ENCODE measurements at regions not wholly inside any gene's neighbourhood (a gene's known extent, or its start where the extent isn't known, plus 50 kb on each side); places are given as distances from the start of the nearest gene placed in this dataset.

DNA sequence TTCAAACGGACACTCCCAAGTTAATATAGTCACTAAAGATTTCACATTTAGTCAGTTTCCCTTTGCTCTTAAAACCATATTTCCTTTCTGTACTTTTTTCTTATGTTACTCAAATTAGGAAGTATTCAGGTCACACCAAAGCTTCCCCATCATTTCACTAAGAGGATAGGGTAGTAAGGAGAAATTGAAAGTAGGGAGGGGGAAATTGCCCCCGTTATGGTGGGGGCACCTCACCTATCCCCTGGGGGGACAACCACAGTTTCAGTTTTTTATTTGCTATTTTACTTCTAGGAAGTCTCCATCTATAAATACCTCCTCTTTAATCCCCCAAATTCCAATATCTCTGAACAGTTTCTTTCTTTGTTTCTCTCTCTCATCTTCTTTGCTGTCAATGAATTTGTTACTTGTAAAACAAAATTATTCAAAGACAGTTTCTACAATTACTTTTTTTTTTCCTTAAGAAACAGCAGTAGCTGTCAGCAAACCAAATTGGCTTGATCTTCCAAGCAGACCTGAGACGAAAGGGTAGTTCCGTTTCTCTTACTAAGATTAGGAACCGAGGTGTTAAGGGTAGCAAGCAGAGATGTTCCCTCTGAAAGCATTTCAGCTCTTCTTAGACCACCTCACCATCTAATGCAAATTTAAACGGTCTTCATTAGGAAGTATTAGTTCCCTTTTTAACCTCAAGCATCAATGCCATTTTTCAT, 160.2 kb upstream of the KLF3 start:
- Histone ChIP-seq H3K27ac (no peak overlapping the region), H3K36me3 (no peaks in the 10 kb centered on the region), H3K9ac (ENCODE audit: low read depth in 2 of 2, low read length in 2 of 2) (no peak overlapping the region), H3K27me3 (no peaks in the 10 kb centered on the region), H3K4me3 (no peak overlapping the region), H3K9me3 (no peaks in the 10 kb centered on the region), H3K4me1 (no peaks in the 10 kb centered on the region)
- TF ChIP-seq, protein P1, sequence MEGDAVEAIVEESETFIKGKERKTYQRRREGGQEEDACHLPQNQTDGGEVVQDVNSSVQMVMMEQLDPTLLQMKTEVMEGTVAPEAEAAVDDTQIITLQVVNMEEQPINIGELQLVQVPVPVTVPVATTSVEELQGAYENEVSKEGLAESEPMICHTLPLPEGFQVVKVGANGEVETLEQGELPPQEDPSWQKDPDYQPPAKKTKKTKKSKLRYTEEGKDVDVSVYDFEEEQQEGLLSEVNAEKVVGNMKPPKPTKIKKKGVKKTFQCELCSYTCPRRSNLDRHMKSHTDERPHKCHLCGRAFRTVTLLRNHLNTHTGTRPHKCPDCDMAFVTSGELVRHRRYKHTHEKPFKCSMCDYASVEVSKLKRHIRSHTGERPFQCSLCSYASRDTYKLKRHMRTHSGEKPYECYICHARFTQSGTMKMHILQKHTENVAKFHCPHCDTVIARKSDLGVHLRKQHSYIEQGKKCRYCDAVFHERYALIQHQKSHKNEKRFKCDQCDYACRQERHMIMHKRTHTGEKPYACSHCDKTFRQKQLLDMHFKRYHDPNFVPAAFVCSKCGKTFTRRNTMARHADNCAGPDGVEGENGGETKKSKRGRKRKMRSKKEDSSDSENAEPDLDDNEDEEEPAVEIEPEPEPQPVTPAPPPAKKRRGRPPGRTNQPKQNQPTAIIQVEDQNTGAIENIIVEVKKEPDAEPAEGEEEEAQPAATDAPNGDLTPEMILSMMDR (IDR thresholded peaks at IDR 0.05): no peak
- no peak for DNase-seq
- intact Hi-C loops (cut with DNase I): no loop called here

DNA sequence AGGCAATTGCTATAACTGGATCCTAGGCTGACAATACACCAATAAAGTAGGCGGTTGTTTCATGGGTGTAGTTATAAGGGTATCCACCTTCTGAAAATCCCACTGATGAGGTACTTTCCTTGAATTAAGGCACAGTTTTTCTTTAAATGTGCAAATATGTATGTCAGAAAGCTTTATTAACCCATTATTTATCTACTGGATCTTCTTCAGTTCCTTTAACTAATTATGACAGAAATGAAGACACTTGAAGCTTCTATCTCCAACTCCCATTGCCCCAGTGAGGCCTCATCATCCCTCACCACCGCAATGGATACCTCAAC, 159.6 kb upstream of the KLF3 start:
- H3K27me3 ChIP-seq: no peaks in the 10 kb centered on the region
- no peaks in the 10 kb centered on the region for H3K4me1 ChIP-seq
- no peak overlapping the region for H3K4me3 ChIP-seq
- H3K27ac ChIP-seq: no peak overlapping the region
- no peaks in the 10 kb centered on the region for H3K36me3 ChIP-seq
- TF ChIP-seq, protein P1 (IDR thresholded peaks at IDR 0.05): no peak
- no peaks in the 10 kb centered on the region for H3K9me3 ChIP-seq
- DNase-seq: no peak
- intact Hi-C loops (cut with DNase I): no loop called here
- H3K9ac ChIP-seq (ENCODE audit: low read depth in 2 of 2, low read length in 2 of 2): no peak overlapping the region

DNA sequence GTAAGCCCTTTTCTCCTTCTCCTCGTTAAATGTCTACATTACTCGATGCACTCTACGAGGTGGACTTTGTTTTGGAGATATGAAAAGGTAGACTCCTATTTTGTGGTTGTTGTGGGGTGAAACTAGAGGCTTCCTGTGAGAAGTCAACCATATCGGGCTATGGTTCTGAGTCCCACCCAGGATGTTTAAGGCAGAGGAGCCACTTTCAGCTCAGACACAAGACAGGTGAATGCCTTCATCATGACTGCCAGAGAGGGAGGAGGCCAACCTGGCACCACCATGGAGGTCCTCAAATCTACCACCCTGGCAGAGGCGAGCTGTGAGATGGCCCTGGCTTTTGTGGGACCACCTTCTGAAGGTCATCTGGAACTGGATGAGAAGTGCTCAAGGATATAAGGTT, 154.4 kb upstream of the KLF3 start:
- H3K4me3 ChIP-seq: no peak overlapping the region
- H3K4me1 ChIP-seq: no peaks in the 10 kb centered on the region
- H3K9ac ChIP-seq (ENCODE audit: low read depth in 2 of 2, low read length in 2 of 2): no peak overlapping the region
- no peak overlapping the region for H3K27ac ChIP-seq
- TF ChIP-seq, protein P1 (IDR thresholded peaks at IDR 0.05): no peak
- DNase-seq: no peak
- intact Hi-C loops (cut with DNase I): no loop called here
- no peaks in the 10 kb centered on the region for H3K9me3 ChIP-seq
- no peaks in the 10 kb centered on the region for H3K27me3 ChIP-seq
- H3K36me3 ChIP-seq: no peaks in the 10 kb centered on the region

DNA sequence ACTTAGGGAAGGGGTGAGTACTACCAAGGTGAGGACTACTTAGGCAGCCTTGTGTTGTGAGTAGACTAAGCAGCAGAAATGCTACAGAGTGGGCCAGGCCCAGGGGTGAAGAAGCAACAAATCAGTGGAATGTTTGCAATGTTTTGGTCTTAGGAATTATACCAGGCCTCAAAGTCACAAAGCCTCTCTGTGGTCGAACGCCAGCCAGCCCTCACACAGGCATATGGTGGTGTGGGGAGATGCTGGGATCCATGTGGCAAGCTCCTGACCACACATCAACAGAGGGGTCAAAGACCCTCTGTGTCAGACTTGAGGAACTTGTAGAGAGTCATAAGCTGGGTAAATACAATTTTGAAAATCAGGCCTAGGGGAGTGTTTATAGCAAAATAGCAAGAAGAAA, 153.8 kb upstream of the KLF3 start:
- no peaks in the 10 kb centered on the region for H3K4me1 ChIP-seq
- H3K9ac ChIP-seq (ENCODE audit: low read depth in 2 of 2, low read length in 2 of 2): no peak overlapping the region
- no peak overlapping the region for H3K27ac ChIP-seq
- TF ChIP-seq, protein P1 (IDR thresholded peaks at IDR 0.05): no peak
- H3K27me3 ChIP-seq: no peaks in the 10 kb centered on the region
- intact Hi-C loops (cut with DNase I): no loop called here
- no peak overlapping the region for H3K4me3 ChIP-seq
- H3K9me3 ChIP-seq: no peaks in the 10 kb centered on the region
- H3K36me3 ChIP-seq: no peaks in the 10 kb centered on the region
- no peak for DNase-seq

DNA sequence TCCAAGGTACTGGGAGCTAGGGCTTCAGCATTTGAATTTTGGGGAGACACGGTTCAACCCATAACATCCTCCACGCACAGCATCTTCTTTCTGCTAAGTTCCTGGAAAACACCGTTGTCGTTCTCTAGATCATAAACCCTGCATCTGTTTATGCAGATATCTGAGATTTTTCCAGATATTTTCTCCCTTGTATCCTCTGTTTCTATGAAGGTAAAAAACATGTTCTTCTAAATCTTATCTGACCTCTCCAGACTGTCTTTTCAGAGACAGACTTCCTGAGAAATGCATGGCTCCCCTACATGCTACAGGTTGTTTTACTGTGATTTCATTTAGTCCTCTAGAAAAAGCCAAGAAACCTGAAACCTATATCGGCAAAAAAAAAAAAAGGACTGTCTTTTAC, 152.3 kb upstream of the KLF3 start:
- DNase-seq: no peak
- H3K27me3 ChIP-seq: no peaks in the 10 kb centered on the region
- H3K27ac ChIP-seq: no peak overlapping the region
- H3K36me3 ChIP-seq: no peaks in the 10 kb centered on the region
- TF ChIP-seq, protein P1 (IDR thresholded peaks at IDR 0.05): no peak
- H3K9me3 ChIP-seq: no peaks in the 10 kb centered on the region
- no peaks in the 10 kb centered on the region for H3K4me1 ChIP-seq
- intact Hi-C loops (cut with DNase I): no loop called here
- no peak overlapping the region for H3K9ac ChIP-seq (ENCODE audit: low read depth in 2 of 2, low read length in 2 of 2)
- no peak overlapping the region for H3K4me3 ChIP-seq

All from colonic mucosa (tissue), 4 donors.